GM12878 (cell line): ENCODE measurements at regions not wholly inside any gene's neighbourhood (a gene's known extent, or its start where the extent isn't known, plus 50 kb on each side); places are given as distances from the start of the nearest gene placed in this dataset.

ENCODE experiments used
- ATF3 ChIP-seq: IDR thresholded peaks from 2 replicates; pipeline ENCODE4 v1.6.1; 2011; ENCODE audit warnings: low read depth, mild to moderate bottlenecking, low read length, moderate library complexity, borderline replicate concordance; ENCODE audit errors: extremely low read depth
- BHLHE40 ChIP-seq, 2 experiments: fragments of 450-650 bp in 1 of 2; IDR thresholded peaks; 2 replicates each; pipeline ENCODE4 v1.6.1; 2011 to 2017; ENCODE audit warnings: low read depth in 2 of 2, borderline replicate concordance in 1 of 2, improper control_type of control experiment in 1 of 2, low read length in 1 of 2, mild to moderate bottlenecking in 1 of 2
- CTCF ChIP-seq, 3 experiments: IDR thresholded peaks in 2 of 3; conservative IDR thresholded peaks in 1 of 3; 2 replicates each; pipeline ENCODE4 v1.5.1; 2011; ENCODE audit warnings: low read depth in 3 of 3, low read length in 3 of 3, mild to moderate bottlenecking in 3 of 3, control low read depth in 2 of 3, moderate library complexity in 2 of 3, inconsistent platforms in 1 of 3, mixed read lengths in 1 of 3; ENCODE audit not compliant: control insufficient read depth in 2 of 3, insufficient read depth in 1 of 3; ENCODE audit errors: extremely low read depth in 1 of 3
- EP300 ChIP-seq, 2 experiments: fragments of 150-350 bp in 1 of 2; IDR thresholded peaks; 2 replicates each; pipeline ENCODE4 v1.6.1; 2011 to 2012; ENCODE audit warnings: low read depth in 2 of 2, low read length in 2 of 2, borderline replicate concordance in 1 of 2, improper control_type of control experiment in 1 of 2, inconsistent platforms in 1 of 2; ENCODE audit not compliant: control insufficient read depth in 1 of 2
- ESRRA ChIP-seq: IDR thresholded peaks from 2 replicates; pipeline ENCODE4 v1.6.1; 2012; ENCODE audit warnings: mild to moderate bottlenecking, low read length, improper control_type of control experiment
- EZH2 ChIP-seq: IDR thresholded peaks from 2 replicates; pipeline ENCODE4 v1.6.1; 2012; ENCODE audit warnings: low read depth, mild to moderate bottlenecking, control low read depth, inconsistent platforms, low read length, borderline replicate concordance; ENCODE audit not compliant: control insufficient read depth
- NFYB ChIP-seq: IDR thresholded peaks from 2 replicates; pipeline ENCODE4 v1.6.1; 2011; ENCODE audit warnings: low read depth, mild to moderate bottlenecking, low read length, improper control_type of control experiment, moderate library complexity; ENCODE audit not compliant: insufficient read depth
- NKRF ChIP-seq: fragments of 450-650 bp; conservative IDR thresholded peaks from 2 replicates; pipeline ENCODE4 v1.6.1; 2017; ENCODE audit warnings: mild to moderate bottlenecking, moderate library complexity
- POLR2A ChIP-seq: IDR thresholded peaks from 2 replicates; pipeline ENCODE4 v1.6.1; 2011; ENCODE audit warnings: low read depth, mild to moderate bottlenecking, low read length
- POLR2AphosphoS5 ChIP-seq: IDR thresholded peaks from 2 replicates; pipeline ENCODE4 v1.6.1; 2011; ENCODE audit warnings: mild to moderate bottlenecking, low read length, inconsistent platforms
- SIN3A ChIP-seq: IDR thresholded peaks from 2 replicates; pipeline ENCODE4 v1.6.1; 2012; ENCODE audit warnings: low read depth, low read length, improper control_type of control experiment
- STAT1 ChIP-seq: fragments of 450-650 bp; conservative IDR thresholded peaks from 2 replicates; pipeline ENCODE4 v1.6.1; 2014; ENCODE audit warnings: antibody characterized with exemption, mild to moderate bottlenecking
- SUZ12 ChIP-seq: fragments of 200-600 bp; sonication (generic); IDR thresholded peaks from one replicate; pipeline ENCODE4 v1.6.1; 2018; ENCODE audit warnings: antibody characterized with exemption, mild to moderate bottlenecking; ENCODE audit not compliant: unreplicated experiment
- USF2 ChIP-seq: IDR thresholded peaks from 2 replicates; pipeline ENCODE4 v1.6.1; 2011; ENCODE audit warnings: low read depth, low read length, improper control_type of control experiment, borderline replicate concordance

GRCh38 chrX:42386681-42387080, 391.3 kb downstream of the PPP1R2C start:
- TF ChIP-seq CTCF (IDR thresholded peaks at IDR 0.05 in 2 of 3, conservative IDR thresholded peaks at IDR 0.05 in 1 of 3; ENCODE audit: control insufficient read depth in 2 of 3, extremely low read depth in 1 of 3, insufficient read depth in 1 of 3, low read depth in 3 of 3, low read length in 3 of 3) (no peak), BHLHE40 (IDR thresholded peaks at IDR 0.05; ENCODE audit: borderline replicate concordance in 1 of 2, low read depth in 2 of 2, low read length in 1 of 2) (no peak), NFYB (no peak), EZH2 (no peak), NKRF (no peak), POLR2A (no peak), ATF3 (no peak), SUZ12 (no peak), ESRRA (no peak), SIN3A (no peak), POLR2AphosphoS5 (no peak), EP300 (IDR thresholded peaks at IDR 0.05; ENCODE audit: borderline replicate concordance in 1 of 2, control insufficient read depth in 1 of 2, low read depth in 2 of 2, low read length in 2 of 2) (no peak), USF2 (no peak), STAT1 (no peak)
